ENCODE measurements at regions not wholly inside any gene's neighbourhood (a gene's known extent, or its start where the extent isn't known, plus 50 kb on each side); places are given as distances from the start of the nearest gene placed in this dataset.
"Not testable (repeated sequence)": the region's sequence is repeated elsewhere in the genome, so short reads cannot be mapped to it uniquely, and the experiment has no call there.

DNA sequence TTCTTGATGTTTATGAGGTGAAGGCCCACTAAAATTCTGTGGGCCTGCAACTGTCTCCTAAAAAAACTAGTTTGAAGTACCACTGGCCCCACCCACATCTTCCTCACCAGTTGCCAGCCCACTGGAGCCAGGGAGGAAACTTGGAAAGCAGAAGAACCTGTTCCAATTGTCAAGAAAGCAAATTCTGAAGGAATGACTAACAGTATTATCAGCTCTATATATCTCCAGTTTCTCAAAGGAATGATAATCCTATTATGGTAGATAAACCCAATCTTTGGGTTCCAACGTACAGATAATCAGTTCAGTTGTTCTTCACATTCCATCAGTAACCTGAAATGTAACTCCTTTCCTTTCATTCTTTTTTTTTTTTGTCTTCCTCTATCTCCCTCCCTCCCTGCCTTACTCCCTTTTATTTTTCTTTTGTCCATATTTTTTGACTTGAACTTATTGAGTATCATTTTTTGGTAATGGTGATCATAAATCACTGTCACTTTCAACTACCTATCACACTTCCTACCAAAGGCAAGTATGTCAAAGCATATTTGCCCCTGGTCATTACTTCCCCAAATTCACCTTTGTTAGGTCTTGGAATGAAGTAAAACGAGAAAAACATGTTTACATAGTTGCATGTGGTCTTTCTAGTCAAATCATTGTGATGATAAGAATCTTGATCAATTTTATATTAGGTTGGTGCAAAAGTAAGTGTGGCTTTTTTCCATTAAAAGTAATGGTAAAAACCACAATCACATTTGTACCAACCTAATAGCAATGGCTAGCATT is 943.4 kb downstream of the TTLL7 start:
- peaks cover 9% of the 10 kb centered on the region for H3K9me3 Mint-ChIP-seq
- no peak overlapping the region for H3K27ac Mint-ChIP-seq
- H3K4me3 Mint-ChIP-seq: no peak overlapping the region
- no peak for ATAC-seq
- no peaks in the 10 kb centered on the region for H3K27me3 Mint-ChIP-seq
- no peaks in the 10 kb centered on the region for H3K36me3 Mint-ChIP-seq
- no peaks in the 10 kb centered on the region for H3K4me1 Mint-ChIP-seq

DNA sequence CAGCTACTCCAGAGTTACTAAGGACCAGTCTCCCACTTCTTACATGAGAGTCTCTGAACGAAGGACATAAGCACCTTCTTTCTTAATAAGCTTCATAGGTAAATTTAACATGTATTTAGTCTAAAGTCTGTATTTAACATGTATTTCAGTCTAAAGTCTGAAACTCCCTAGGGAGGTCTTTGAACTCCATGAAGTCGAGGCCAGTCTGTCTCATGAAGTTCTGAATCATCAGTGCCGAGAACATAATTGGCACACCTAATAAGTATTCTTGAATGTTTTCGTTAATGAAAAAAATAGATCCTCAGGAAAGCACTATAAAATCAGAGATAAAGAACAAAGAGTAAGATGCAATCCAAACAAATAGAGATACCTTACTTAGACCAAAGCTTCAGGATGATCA is 945.5 kb downstream of the TTLL7 start:
- Mint-ChIP-seq H3K27me3 (no peaks in the 10 kb centered on the region), H3K36me3 (no peaks in the 10 kb centered on the region), H3K4me1 (no peaks in the 10 kb centered on the region), H3K9me3 (peaks cover 11% of the 10 kb centered on the region), H3K4me3 (no peak overlapping the region), H3K27ac (no peak overlapping the region)
- ATAC-seq: no peak

DNA sequence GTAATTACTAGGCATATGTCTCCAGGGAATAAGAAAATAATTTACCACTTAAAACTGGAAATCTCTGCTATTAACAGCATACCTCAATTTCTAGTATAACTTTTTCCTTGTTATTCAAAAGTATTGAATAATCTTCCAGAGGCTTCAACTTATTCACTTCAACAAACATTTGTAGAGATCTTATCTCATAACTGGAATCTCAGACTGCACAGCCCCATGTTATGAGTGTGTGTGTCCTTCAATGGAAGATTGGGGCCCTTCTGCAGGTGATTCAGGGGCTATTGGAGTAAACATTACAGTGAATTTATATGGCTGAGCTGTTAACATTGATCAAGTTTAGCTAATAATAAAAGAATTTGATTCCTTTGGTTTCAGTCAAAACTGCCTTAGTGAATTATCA is 946.1 kb downstream of the TTLL7 start:
- Mint-ChIP-seq H3K36me3 (no peaks in the 10 kb centered on the region), H3K27me3 (no peaks in the 10 kb centered on the region), H3K9me3 (peaks cover 11% of the 10 kb centered on the region), H3K4me1 (no peaks in the 10 kb centered on the region), H3K27ac (no peak overlapping the region), H3K4me3 (no peak overlapping the region)
- ATAC-seq: no peak

GRCh38 chr1:83051053-83051452 is 947.9 kb downstream of the TTLL7 start:
- H3K27ac Mint-ChIP-seq, H3K4me3 Mint-ChIP-seq, H3K36me3 Mint-ChIP-seq, H3K4me1 Mint-ChIP-seq, H3K27me3 Mint-ChIP-seq, ATAC-seq: not testable (repeated sequence)
- H3K9me3 Mint-ChIP-seq: peaks cover 14% of the 10 kb centered on the region

DNA sequence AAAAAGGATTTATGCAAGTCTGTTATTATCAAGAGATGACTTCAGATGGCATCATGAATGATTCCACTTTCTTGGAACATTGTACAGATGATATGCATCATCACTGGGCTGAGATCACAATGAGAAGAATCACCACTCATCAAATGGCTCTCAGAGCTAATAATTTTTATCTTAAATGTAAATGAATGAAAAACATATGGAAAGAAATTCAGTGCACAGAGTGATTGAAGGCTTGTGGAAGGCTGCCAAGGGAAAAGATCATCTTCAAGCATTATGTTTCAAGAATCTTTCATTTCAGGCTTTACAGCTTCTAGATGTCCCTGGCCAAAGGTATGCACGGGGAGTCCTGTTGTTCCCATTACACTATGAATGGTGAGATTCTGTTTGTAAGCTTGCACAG is 955.7 kb downstream of the TTLL7 start:
- Mint-ChIP-seq H3K4me1 (no peaks in the 10 kb centered on the region), H3K27me3 (no peaks in the 10 kb centered on the region), H3K4me3 (no peak overlapping the region), H3K9me3 (peaks cover 5% of the 10 kb centered on the region), H3K36me3 (no peaks in the 10 kb centered on the region), H3K27ac (no peak overlapping the region)
- ATAC-seq: no peak

DNA sequence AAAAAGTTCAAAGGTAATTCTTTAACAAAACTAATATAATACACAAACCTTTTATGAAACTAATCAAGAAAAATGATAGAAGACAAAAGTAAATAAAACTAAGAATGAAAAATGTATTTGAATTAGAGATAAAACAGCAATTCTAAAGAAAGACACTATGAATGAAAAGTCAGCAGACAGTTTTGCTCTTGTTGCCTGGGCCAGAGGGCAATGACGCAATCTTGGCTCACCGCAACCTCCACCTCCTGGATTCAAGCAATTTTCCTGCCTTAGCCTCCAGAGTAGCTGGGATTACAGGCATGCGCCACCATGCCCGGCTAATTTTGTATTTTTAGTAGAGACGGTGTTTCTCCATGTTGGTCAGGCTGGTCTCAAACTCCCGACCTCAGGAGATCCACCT is 959.8 kb downstream of the TTLL7 start:
- H3K9me3 Mint-ChIP-seq, ATAC-seq, H3K4me3 Mint-ChIP-seq, H3K27me3 Mint-ChIP-seq, H3K36me3 Mint-ChIP-seq, H3K4me1 Mint-ChIP-seq, H3K27ac Mint-ChIP-seq: not testable (repeated sequence)

DNA sequence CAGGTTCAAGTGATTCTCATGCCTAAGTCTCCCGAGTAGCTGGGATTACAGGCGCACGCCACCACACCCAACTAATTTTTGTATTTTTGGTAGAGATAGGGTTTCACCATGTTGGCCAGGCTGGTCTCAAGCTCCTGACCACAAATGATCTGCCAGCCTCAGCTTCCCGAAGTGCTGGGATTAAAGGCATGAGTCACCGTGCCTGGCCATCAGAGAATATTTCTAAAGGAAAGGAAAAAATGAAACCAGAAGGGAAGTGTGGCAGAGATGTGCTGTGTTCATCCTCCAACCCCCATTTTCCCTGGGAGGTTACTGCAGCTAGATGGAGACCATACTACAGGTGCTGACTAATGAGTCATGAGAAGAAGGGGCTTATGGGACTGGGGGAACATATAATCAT is 964.1 kb downstream of the TTLL7 start:
- no peaks in the 10 kb centered on the region for H3K4me1 Mint-ChIP-seq
- no peak for ATAC-seq
- H3K9me3 Mint-ChIP-seq: peaks cover 14% of the 10 kb centered on the region
- no peak overlapping the region for H3K4me3 Mint-ChIP-seq
- no peaks in the 10 kb centered on the region for H3K27me3 Mint-ChIP-seq
- no peaks in the 10 kb centered on the region for H3K36me3 Mint-ChIP-seq
- H3K27ac Mint-ChIP-seq: no peak overlapping the region

GRCh38 chr1:83033682-83034081 is 965.2 kb downstream of the TTLL7 start:
- no peaks in the 10 kb centered on the region for H3K27me3 Mint-ChIP-seq
- no peak for ATAC-seq
- H3K4me1 Mint-ChIP-seq: no peaks in the 10 kb centered on the region
- no peaks in the 10 kb centered on the region for H3K36me3 Mint-ChIP-seq
- H3K27ac Mint-ChIP-seq: no peak overlapping the region
- no peak overlapping the region for H3K4me3 Mint-ChIP-seq
- H3K9me3 Mint-ChIP-seq: peaks cover 16% of the 10 kb centered on the region

- no peak for ATAC-seq
- no peaks in the 10 kb centered on the region for H3K36me3 Mint-ChIP-seq
- no peaks in the 10 kb centered on the region for H3K27me3 Mint-ChIP-seq
- no peak overlapping the region for H3K4me3 Mint-ChIP-seq
- H3K27ac Mint-ChIP-seq: no peak overlapping the region
- no peaks in the 10 kb centered on the region for H3K4me1 Mint-ChIP-seq
- H3K9me3 Mint-ChIP-seq: peaks cover 15% of the 10 kb centered on the region
Observed at GRCh38 chr1:83029916-83030315, 969.0 kb downstream of the TTLL7 start.

DNA sequence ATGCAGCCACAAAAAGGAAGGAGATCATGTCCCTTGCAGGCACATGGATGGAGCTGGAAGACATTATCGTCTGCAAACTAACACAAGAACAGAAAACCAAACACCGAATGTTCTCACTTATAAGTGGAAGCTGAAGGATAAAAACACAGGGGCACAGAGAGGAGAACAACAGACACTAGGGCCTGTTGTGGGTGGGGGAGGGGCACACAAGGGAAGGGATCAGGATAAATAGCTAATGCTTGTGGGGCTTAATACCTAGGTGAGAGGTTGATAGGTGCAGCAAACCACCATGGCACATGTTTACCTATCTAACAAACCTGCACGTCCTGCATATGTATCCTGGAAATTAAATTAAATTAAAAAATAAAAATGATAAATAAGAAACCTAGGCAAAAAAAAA is 969.9 kb downstream of the TTLL7 start:
- H3K4me1 Mint-ChIP-seq: no peaks in the 10 kb centered on the region
- H3K27me3 Mint-ChIP-seq: no peaks in the 10 kb centered on the region
- H3K27ac Mint-ChIP-seq: no peak overlapping the region
- H3K36me3 Mint-ChIP-seq: no peaks in the 10 kb centered on the region
- H3K4me3 Mint-ChIP-seq: no peak overlapping the region
- no peak for ATAC-seq
- H3K9me3 Mint-ChIP-seq: peaks cover 15% of the 10 kb centered on the region

- no peak overlapping the region for H3K27ac Mint-ChIP-seq
- no peak overlapping the region for H3K4me3 Mint-ChIP-seq
- no peaks in the 10 kb centered on the region for H3K4me1 Mint-ChIP-seq
- no peaks in the 10 kb centered on the region for H3K27me3 Mint-ChIP-seq
- no peaks in the 10 kb centered on the region for H3K36me3 Mint-ChIP-seq
- no peak for ATAC-seq
- peaks cover 15% of the 10 kb centered on the region for H3K9me3 Mint-ChIP-seq
Observed at GRCh38 chr1:83028467-83028866, 970.5 kb downstream of the TTLL7 start.

GRCh38 chr1:83027511-83027910 is 971.4 kb downstream of the TTLL7 start:
- no peak overlapping the region for H3K4me3 Mint-ChIP-seq
- no peaks in the 10 kb centered on the region for H3K27me3 Mint-ChIP-seq
- peaks cover 13% of the 10 kb centered on the region for H3K9me3 Mint-ChIP-seq
- H3K4me1 Mint-ChIP-seq: no peaks in the 10 kb centered on the region
- no peaks in the 10 kb centered on the region for H3K36me3 Mint-ChIP-seq
- H3K27ac Mint-ChIP-seq: no peak overlapping the region
- ATAC-seq: no peak

GRCh38 chr1:83026745-83027144 is 972.2 kb downstream of the TTLL7 start:
- no peak for ATAC-seq
- Mint-ChIP-seq H3K27ac (no peak overlapping the region), H3K36me3 (no peaks in the 10 kb centered on the region), H3K4me3 (no peak overlapping the region), H3K4me1 (no peaks in the 10 kb centered on the region), H3K27me3 (no peaks in the 10 kb centered on the region), H3K9me3 (peaks cover 13% of the 10 kb centered on the region)

DNA sequence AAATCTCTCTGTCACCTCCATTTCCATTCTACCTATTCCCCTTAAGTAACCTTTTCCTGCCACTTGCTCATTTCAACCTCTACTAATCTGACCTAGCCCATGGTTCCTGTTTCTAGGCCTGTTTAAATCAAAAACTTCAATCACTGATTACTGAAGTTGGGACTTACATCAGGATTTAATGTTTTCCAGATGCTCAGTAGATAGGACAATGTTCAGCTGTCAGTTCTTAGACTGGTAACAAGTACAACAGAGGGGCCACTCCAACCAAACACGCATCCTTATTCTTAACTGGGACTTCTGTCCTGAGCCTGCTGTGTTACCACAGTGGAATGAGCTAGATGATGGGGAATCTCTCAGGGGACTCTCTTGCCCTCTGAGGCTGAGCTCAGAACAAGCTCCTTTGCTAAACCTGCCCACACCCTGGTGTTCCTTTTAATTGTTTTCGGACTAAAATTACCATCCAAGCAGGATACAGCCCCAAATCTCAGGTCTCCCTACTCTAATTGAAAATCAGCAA is 974.6 kb downstream of the TTLL7 start:
- H3K36me3 Mint-ChIP-seq: peaks cover 6% of the 10 kb centered on the region
- no peak overlapping the region for H3K27ac Mint-ChIP-seq
- H3K9me3 Mint-ChIP-seq: peaks cover 12% of the 10 kb centered on the region
- no peaks in the 10 kb centered on the region for H3K4me1 Mint-ChIP-seq
- H3K27me3 Mint-ChIP-seq: no peaks in the 10 kb centered on the region
- H3K4me3 Mint-ChIP-seq: no peak overlapping the region
- ATAC-seq: no peak

DNA sequence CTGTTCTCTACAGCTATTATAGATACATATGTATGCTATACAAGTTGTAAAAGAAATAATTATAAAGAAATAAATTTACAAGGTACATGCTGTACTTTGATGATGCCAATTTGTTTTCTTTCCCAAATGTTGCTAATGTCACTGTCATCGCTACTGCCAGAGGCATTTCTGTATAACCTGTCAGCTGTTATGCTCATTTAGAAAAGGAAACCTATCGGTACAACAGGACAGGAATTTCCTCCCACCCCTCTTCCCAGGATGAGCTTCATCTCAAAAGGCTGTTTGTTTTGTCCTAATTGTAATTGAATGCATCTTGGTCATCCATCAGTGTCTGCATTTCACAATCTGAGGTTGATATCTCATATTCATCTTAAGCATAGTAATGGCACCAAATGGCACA is 975.7 kb downstream of the TTLL7 start:
- H3K4me3 Mint-ChIP-seq: no peak overlapping the region
- no peak for ATAC-seq
- H3K36me3 Mint-ChIP-seq: peaks cover 6% of the 10 kb centered on the region
- peaks cover 7% of the 10 kb centered on the region for H3K9me3 Mint-ChIP-seq
- H3K27ac Mint-ChIP-seq: no peak overlapping the region
- H3K4me1 Mint-ChIP-seq: no peaks in the 10 kb centered on the region
- no peaks in the 10 kb centered on the region for H3K27me3 Mint-ChIP-seq

GRCh38 chr1:83022206-83022605 is 976.7 kb downstream of the TTLL7 start:
- no peaks in the 10 kb centered on the region for H3K27me3 Mint-ChIP-seq
- H3K4me1 Mint-ChIP-seq: no peaks in the 10 kb centered on the region
- H3K27ac Mint-ChIP-seq: no peak overlapping the region
- peaks cover 6% of the 10 kb centered on the region for H3K36me3 Mint-ChIP-seq
- peaks cover 5% of the 10 kb centered on the region for H3K9me3 Mint-ChIP-seq
- no peak for ATAC-seq
- no peak overlapping the region for H3K4me3 Mint-ChIP-seq
